Transverse colon (tissue), 4 donors: ENCODE measurements at regions not wholly inside any gene's neighbourhood (a gene's known extent, or its start where the extent isn't known, plus 50 kb on each side); places are given as distances from the start of the nearest gene placed in this dataset.

Experiments used
- DNase-seq: peaks from one replicate; pipeline ENCODE4 v3.0.0-alpha.2; 2019
- H3K27ac ChIP-seq, 4 donors: fragments of 200-600 bp; sonication (generic); 2 replicates each; pipeline ENCODE4 v1.5.1; 2016 to 2018; ENCODE audit warnings: inconsistent platforms in 4 of 4
- H3K27me3 ChIP-seq: fragments of 200-600 bp; sonication (generic); 2 replicates; pipeline ENCODE4 v1.5.1; 2017; ENCODE audit warnings: inconsistent platforms
- H3K36me3 ChIP-seq, 4 donors: fragments of 200-600 bp; sonication (generic); 2 replicates each; pipeline ENCODE4 v1.5.1; 2017 to 2019; ENCODE audit warnings: inconsistent platforms in 4 of 4
- H3K4me1 ChIP-seq, 4 donors: fragments of 200-600 bp; sonication (generic); 2 replicates each; pipeline ENCODE4 v1.5.1; 2017 to 2020; ENCODE audit warnings: inconsistent platforms in 4 of 4
- H3K4me3 ChIP-seq, 4 donors: fragments of 200-600 bp; sonication (generic); 1 replicate in 1 of 4; 2 replicates in 3 of 4; pipeline versions ENCODE4 v1.5.1 to v1.6.1; 2017 to 2019; ENCODE audit warnings: inconsistent platforms in 4 of 4
- H3K9me3 ChIP-seq, 2 donors: fragments of 200-600 bp; sonication (generic); 2 replicates each; pipeline ENCODE4 v1.5.1; 2017 to 2019; ENCODE audit warnings: inconsistent platforms in 2 of 2
- CTCF ChIP-seq, 5 experiments: fragments of 200-600 bp in 3 of 5; fragments of 450-650 bp in 2 of 5; sonication (generic) in 3 of 5; IDR thresholded peaks; 1 replicate in 2 of 5; 2 replicates in 3 of 5; pipeline ENCODE4 v1.5.1; 2016 to 2017; ENCODE audit warnings: antibody characterized with exemption in 5 of 5, inconsistent platforms in 3 of 5, mild to moderate bottlenecking in 2 of 5, moderate library complexity in 1 of 5
- EP300 ChIP-seq: sonication (generic); formaldehyde crosslinking; IDR thresholded peaks from one replicate; pipeline ENCODE4 v1.6.1; 2017; ENCODE audit warnings: antibody characterized with exemption, low read depth
- POLR2A ChIP-seq: fragments of 450-650 bp; IDR thresholded peaks from one replicate; pipeline ENCODE4 v1.6.1; 2016; ENCODE audit warnings: antibody characterized with exemption, mild to moderate bottlenecking, moderate library complexity
- POLR2AphosphoS5 ChIP-seq, 3 donors: sonication (generic); formaldehyde crosslinking; IDR thresholded peaks; one replicate each; pipeline ENCODE4 v1.6.1; 2016; ENCODE audit warnings: antibody characterized with exemption in 3 of 3
- WGBS, 2 donors: methylation state at CpG; one replicate each; pipeline ENCODE4 v1.1.5; 2018; ENCODE audit warnings: low coverage in 1 of 2; 5-methylcytosine and 5-hydroxymethylcytosine counted together
- in situ Hi-C, 4 donors: fragments of 200-750 bp; cut with MboI; loops; one replicate each; pipeline versions ENCODE4 v1.15.0 to v1.15.1; 2017; ENCODE audit warnings: low sequenced_read_pairs in 3 of 4, low pct_ligation_motif_present in 1 of 4, low pct_unique_long_range_greater_than_20kb in 1 of 4
- intact Hi-C: fragments of 100-400 bp; cut with DNase I; formaldehyde crosslinking; loops from one replicate; pipeline ENCODE4 v1.15.1; 2023; ENCODE audit warnings: low total_unique reads

GRCh38 chr12:61384511-61384910 lies 875.7 kb upstream of the USP15 start:
- Histone ChIP-seq H3K27me3 (no peaks in the 10 kb centered on the region), H3K36me3 (no peaks in the 10 kb centered on the region), H3K9me3 (peaks cover 0 to 6% of the 10 kb centered on the region in 2 donors), H3K4me1 (no peaks in the 10 kb centered on the region), H3K4me3 (no peak overlapping the region), H3K27ac (no peak overlapping the region)
- TF ChIP-seq POLR2AphosphoS5 (IDR thresholded peaks at IDR 0.05): no peak
- no peak for TF ChIP-seq CTCF (IDR thresholded peaks at IDR 0.05)
- TF ChIP-seq POLR2A: no peak
- TF ChIP-seq EP300: no peak
- intact Hi-C loops: no loop called here
- 20 to 40% methylated on average over 1 of the region's 1 CpG for WGBS, 2 donors
- no peak for DNase-seq
- in situ Hi-C loops: no loop called here

- no peaks in the 10 kb centered on the region for H3K4me1 ChIP-seq
- H3K27ac ChIP-seq: no peak overlapping the region
- in situ Hi-C loops (no loop called here), intact Hi-C loops (no loop called here)
- no peaks in the 10 kb centered on the region for H3K27me3 ChIP-seq
- H3K36me3 ChIP-seq: no peaks in the 10 kb centered on the region
- no peak for TF ChIP-seq EP300
- TF ChIP-seq POLR2A: no peak
- TF ChIP-seq CTCF (IDR thresholded peaks at IDR 0.05): no peak
- no peak for TF ChIP-seq POLR2AphosphoS5 (IDR thresholded peaks at IDR 0.05)
- peaks cover 0 to 6% of the 10 kb centered on the region in 2 donors for H3K9me3 ChIP-seq
- no peak for DNase-seq
- no peak overlapping the region for H3K4me3 ChIP-seq
These were observed 874.4 kb upstream of the USP15 start for GRCh38 chr12:61385771-61386170.

GRCh38 chr12:61397668-61398067 lies 862.5 kb upstream of the USP15 start:
- H3K27ac ChIP-seq: no peak overlapping the region
- no peaks in the 10 kb centered on the region for H3K36me3 ChIP-seq
- H3K9me3 ChIP-seq: no peaks in the 10 kb centered on the region
- TF ChIP-seq POLR2AphosphoS5 (IDR thresholded peaks at IDR 0.05) (no peak), EP300 (no peak), POLR2A (no peak), CTCF (IDR thresholded peaks at IDR 0.05) (no peak)
- H3K4me1 ChIP-seq: no peaks in the 10 kb centered on the region
- DNase-seq: no peak
- no peaks in the 10 kb centered on the region for H3K27me3 ChIP-seq
- in situ Hi-C loops (no loop called here), intact Hi-C loops (no loop called here)
- no peak overlapping the region for H3K4me3 ChIP-seq

- Histone ChIP-seq H3K9me3 (no peaks in the 10 kb centered on the region), H3K4me3 (no peak overlapping the region), H3K4me1 (no peaks in the 10 kb centered on the region), H3K27ac (no peak overlapping the region), H3K27me3 (no peaks in the 10 kb centered on the region), H3K36me3 (no peaks in the 10 kb centered on the region)
- no peak for DNase-seq
- in situ Hi-C loops: no loop called here
- intact Hi-C loops: no loop called here
- 46 to 54% methylated on average over 2 of the region's 2 CpGs for WGBS, 2 donors
- TF ChIP-seq POLR2AphosphoS5 (IDR thresholded peaks at IDR 0.05) (no peak), EP300 (no peak), CTCF (IDR thresholded peaks at IDR 0.05) (no peak), POLR2A (no peak)
These were observed 848.0 kb upstream of the USP15 start for GRCh38 chr12:61412201-61412600.
